Keratinocyte (primary cell): ENCODE measurements at regions not wholly inside any gene's neighbourhood (a gene's known extent, or its start where the extent isn't known, plus 50 kb on each side); places are given as distances from the start of the nearest gene placed in this dataset.

Source experiments
- DNase-seq: peaks from one replicate; pipeline ENCODE4 v3.0.0-alpha.2; 2011; ENCODE audit warnings: low read depth, missing footprints, low spot score
- FAIRE-seq: peaks from 2 replicates; lab custom pipeline; 2011; peaks lifted over from hg19 to GRCh38; lab: Jason Lieb, UNC
- H2AFZ ChIP-seq: 2 replicates; pipeline ENCODE4 v1.6.0; 2012; ENCODE audit warnings: low read length, control low read depth, inconsistent platforms; ENCODE audit not compliant: control insufficient read depth
- H3K27ac ChIP-seq: 2 replicates; pipeline ENCODE4 v1.5.1; 2011; ENCODE audit warnings: low read length; ENCODE audit not compliant: control insufficient read depth, insufficient read depth
- H3K27me3 ChIP-seq: 3 replicates; pipeline ENCODE4 v1.6.0; 2011; ENCODE audit warnings: low read length; ENCODE audit not compliant: control insufficient read depth, insufficient read depth; ENCODE audit errors: extremely low read depth
- H3K36me3 ChIP-seq, 2 experiments: 2 replicates in 1 of 2; 3 replicates in 1 of 2; pipeline ENCODE4 v1.5.1; 2011; ENCODE audit warnings: low read length in 2 of 2, mild to moderate bottlenecking in 1 of 2; ENCODE audit not compliant: control insufficient read depth in 2 of 2, insufficient read depth in 2 of 2; ENCODE audit errors: extremely low read depth in 1 of 2
- H3K4me1 ChIP-seq: 3 replicates; pipeline ENCODE4 v1.5.1; 2011; ENCODE audit warnings: low read length; ENCODE audit not compliant: control insufficient read depth, insufficient read depth; ENCODE audit errors: extremely low read depth
- H3K4me2 ChIP-seq: 3 replicates; pipeline ENCODE4 v1.6.0; 2011; ENCODE audit warnings: low read depth, low read length; ENCODE audit not compliant: control insufficient read depth, insufficient read depth; ENCODE audit errors: extremely low read depth
- H3K4me3 ChIP-seq, 3 experiments: fragments of 200-600 bp in 1 of 3; sonication (generic) in 1 of 3; 2 replicates in 2 of 3; 3 replicates in 1 of 3; pipeline ENCODE4 v1.5.1; 2011 to 2016; ENCODE audit warnings: low read length in 3 of 3, mild to moderate bottlenecking in 3 of 3, control low read depth in 2 of 3, inconsistent platforms in 1 of 3, low read depth in 1 of 3, mixed read lengths in 1 of 3, mixed run types in 1 of 3, moderate library complexity in 1 of 3; ENCODE audit not compliant: control insufficient read depth in 2 of 3, insufficient read depth in 2 of 3; ENCODE audit errors: extremely low read depth in 1 of 3
- H3K79me2 ChIP-seq: 2 replicates; pipeline ENCODE4 v1.6.0; 2012; ENCODE audit warnings: low read length; ENCODE audit not compliant: control insufficient read depth, insufficient read depth
- H3K9ac ChIP-seq: 3 replicates; pipeline ENCODE4 v1.6.0; 2011; ENCODE audit warnings: low read length; ENCODE audit not compliant: control insufficient read depth, insufficient read depth; ENCODE audit errors: extremely low read depth
- H3K9me1 ChIP-seq: 3 replicates; pipeline ENCODE4 v1.6.0; 2011; ENCODE audit warnings: low read length; ENCODE audit not compliant: control insufficient read depth, insufficient read depth; ENCODE audit errors: extremely low read depth
- H3K9me3 ChIP-seq: 2 replicates; pipeline ENCODE4 v1.5.1; 2012; ENCODE audit warnings: low read depth, low read length; ENCODE audit not compliant: control insufficient read depth
- H4K20me1 ChIP-seq: 3 replicates; pipeline ENCODE4 v1.6.0; 2011; ENCODE audit warnings: low read length; ENCODE audit not compliant: control insufficient read depth, insufficient read depth; ENCODE audit errors: extremely low read depth
- EZH2 ChIP-seq: IDR thresholded peaks from one replicate; pipeline ENCODE4 v1.6.1; 2012; ENCODE audit warnings: inconsistent platforms, mild to moderate bottlenecking, low read length, moderate library complexity
- dilution Hi-C: fragments of 300-500 bp; cut with MboI; formaldehyde crosslinking; loops from one replicate; pipeline ENCODE4 v1.7.0; 2020; ENCODE audit warnings: low sequenced_read_pairs; ENCODE audit not compliant: extremely low pct_ligation_motif_present
- TF ChIP-seq, protein P1 (sequence below), 3 experiments: IDR thresholded peaks in 1 of 3; conservative IDR thresholded peaks in 1 of 3; optimal IDR thresholded peaks in 1 of 3; 2 replicates in 2 of 3; 3 replicates in 1 of 3; pipeline versions ENCODE3 to v1.5.1; 2011; ENCODE audit warnings: low read length in 3 of 3, mild to moderate bottlenecking in 3 of 3, moderate library complexity in 2 of 3, control low read depth in 1 of 3, inconsistent platforms in 1 of 3; ENCODE audit not compliant: insufficient read depth in 2 of 3; ENCODE audit errors: extremely low read depth in 1 of 3

DNA sequence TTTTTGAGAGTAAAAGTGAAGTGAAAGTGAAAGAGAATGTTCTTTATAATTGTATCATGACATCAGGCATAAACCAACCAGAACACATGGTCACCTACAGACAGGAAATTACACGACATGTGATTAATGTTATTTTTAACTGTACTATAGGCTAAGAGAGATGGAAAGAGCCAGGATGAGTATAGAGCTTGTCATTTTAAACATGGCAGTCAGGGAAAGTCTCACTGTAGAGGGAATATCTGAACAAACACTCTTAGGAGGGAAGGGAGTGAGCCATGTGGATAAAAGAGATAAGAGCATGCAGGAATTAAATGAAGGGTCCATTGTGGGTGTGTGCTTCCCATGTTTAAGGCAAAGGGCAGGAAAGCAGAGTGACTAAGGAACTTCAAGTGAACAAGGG, 599.1 kb upstream of the FAT3 start:
- no peaks in the 10 kb centered on the region for H3K79me2 ChIP-seq
- no peak overlapping the region for H3K4me3 ChIP-seq
- dilution Hi-C loops, result no loop called here
- H4K20me1 ChIP-seq, result no peaks in the 10 kb centered on the region
- H3K4me1 ChIP-seq, result no peaks in the 10 kb centered on the region
- no peak overlapping the region for H2AFZ ChIP-seq
- H3K27me3 ChIP-seq, result no peaks in the 10 kb centered on the region
- TF ChIP-seq EZH2, result no peak
- TF ChIP-seq, protein P1, sequence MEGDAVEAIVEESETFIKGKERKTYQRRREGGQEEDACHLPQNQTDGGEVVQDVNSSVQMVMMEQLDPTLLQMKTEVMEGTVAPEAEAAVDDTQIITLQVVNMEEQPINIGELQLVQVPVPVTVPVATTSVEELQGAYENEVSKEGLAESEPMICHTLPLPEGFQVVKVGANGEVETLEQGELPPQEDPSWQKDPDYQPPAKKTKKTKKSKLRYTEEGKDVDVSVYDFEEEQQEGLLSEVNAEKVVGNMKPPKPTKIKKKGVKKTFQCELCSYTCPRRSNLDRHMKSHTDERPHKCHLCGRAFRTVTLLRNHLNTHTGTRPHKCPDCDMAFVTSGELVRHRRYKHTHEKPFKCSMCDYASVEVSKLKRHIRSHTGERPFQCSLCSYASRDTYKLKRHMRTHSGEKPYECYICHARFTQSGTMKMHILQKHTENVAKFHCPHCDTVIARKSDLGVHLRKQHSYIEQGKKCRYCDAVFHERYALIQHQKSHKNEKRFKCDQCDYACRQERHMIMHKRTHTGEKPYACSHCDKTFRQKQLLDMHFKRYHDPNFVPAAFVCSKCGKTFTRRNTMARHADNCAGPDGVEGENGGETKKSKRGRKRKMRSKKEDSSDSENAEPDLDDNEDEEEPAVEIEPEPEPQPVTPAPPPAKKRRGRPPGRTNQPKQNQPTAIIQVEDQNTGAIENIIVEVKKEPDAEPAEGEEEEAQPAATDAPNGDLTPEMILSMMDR (optimal IDR thresholded peaks at IDR 0.05 in 1 of 3, IDR thresholded peaks at IDR 0.05 in 1 of 3, conservative IDR thresholded peaks at IDR 0.05 in 1 of 3; ENCODE audit: extremely low read depth in 1 of 3, insufficient read depth in 2 of 3, low read length in 3 of 3), result no peak
- no peaks in the 10 kb centered on the region for H3K9me1 ChIP-seq
- no peaks in the 10 kb centered on the region for H3K9me3 ChIP-seq
- no peak overlapping the region for H3K4me2 ChIP-seq
- no peak for DNase-seq
- H3K9ac ChIP-seq, result no peak overlapping the region
- no peak for FAIRE-seq
- no peaks in the 10 kb centered on the region for H3K36me3 ChIP-seq
- H3K27ac ChIP-seq, result no peak overlapping the region

DNA sequence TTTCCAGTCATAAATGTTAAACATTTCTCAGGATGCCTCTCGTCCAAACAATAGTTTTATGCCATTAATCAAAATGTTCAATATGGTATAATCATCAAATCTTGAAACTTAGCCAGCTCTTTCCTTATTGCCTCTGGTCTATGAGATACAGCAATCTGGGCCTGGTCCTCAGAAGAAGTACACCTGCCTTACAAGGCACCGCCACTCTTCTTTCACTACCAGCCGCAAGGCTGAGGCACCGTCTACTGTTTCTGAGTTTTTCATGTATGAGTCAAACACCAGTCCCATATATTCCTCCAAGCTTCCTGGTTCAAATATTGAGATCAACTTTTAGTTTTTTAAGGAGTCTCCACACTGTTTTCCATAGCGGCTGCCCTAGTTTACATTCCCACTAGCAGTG, 600.6 kb upstream of the FAT3 start:
- no peak overlapping the region for H3K4me3 ChIP-seq
- FAIRE-seq (no peak), DNase-seq (no peak)
- H3K9ac ChIP-seq, result no peak overlapping the region
- no peaks in the 10 kb centered on the region for H3K9me1 ChIP-seq
- no peaks in the 10 kb centered on the region for H4K20me1 ChIP-seq
- H3K36me3 ChIP-seq, result no peaks in the 10 kb centered on the region
- H3K4me1 ChIP-seq, result no peaks in the 10 kb centered on the region
- no peaks in the 10 kb centered on the region for H3K9me3 ChIP-seq
- dilution Hi-C loops, result no loop called here
- no peak overlapping the region for H3K27ac ChIP-seq
- H3K27me3 ChIP-seq, result no peaks in the 10 kb centered on the region
- no peaks in the 10 kb centered on the region for H3K79me2 ChIP-seq
- no peak overlapping the region for H3K4me2 ChIP-seq
- no peak overlapping the region for H2AFZ ChIP-seq
- TF ChIP-seq EZH2, result no peak
- TF ChIP-seq, protein P1 (optimal IDR thresholded peaks at IDR 0.05 in 1 of 3, IDR thresholded peaks at IDR 0.05 in 1 of 3, conservative IDR thresholded peaks at IDR 0.05 in 1 of 3; ENCODE audit: extremely low read depth in 1 of 3, insufficient read depth in 2 of 3, low read length in 3 of 3), result no peak
